HFFc6 (cell line): ENCODE measurements at regions not wholly inside any gene's neighbourhood (a gene's known extent, or its start where the extent isn't known, plus 50 kb on each side); places are given as distances from the start of the nearest gene placed in this dataset.

Source experiments
- DNase-seq: peaks from one replicate; pipeline ENCODE4 v3.0.0-alpha.2; 2018
- H3K27ac Mint-ChIP-seq: 2 replicates; pipeline ENCODE4 v1.8.0; 2020; ENCODE audit warnings: mild to moderate bottlenecking, mixed read lengths
- H3K27me3 Mint-ChIP-seq: 2 replicates; pipeline ENCODE4 v1.8.0; 2021; ENCODE audit warnings: mild to moderate bottlenecking, moderate library complexity, mixed read lengths; ENCODE audit not compliant: insufficient read depth
- H3K36me3 Mint-ChIP-seq: 2 replicates; pipeline ENCODE4 v1.8.0; 2021; ENCODE audit warnings: low read depth, mixed read lengths
- H3K4me1 Mint-ChIP-seq: 2 replicates; pipeline ENCODE4 v1.8.0; 2020; ENCODE audit warnings: low read depth, mixed read lengths
- H3K4me3 Mint-ChIP-seq: 2 replicates; pipeline ENCODE4 v1.8.0; 2020; ENCODE audit warnings: mild to moderate bottlenecking, moderate library complexity, mixed read lengths
- H3K9me3 Mint-ChIP-seq: 2 replicates; pipeline ENCODE4 v1.8.0; 2020; ENCODE audit warnings: mild to moderate bottlenecking, mixed read lengths
- CTCF ChIP-seq: fragments of 200-600 bp; sonication (generic); IDR thresholded peaks from 2 replicates; pipeline ENCODE4 v1.5.0; 2021; ENCODE audit warnings: antibody characterized with exemption, mild to moderate bottlenecking

- no peak overlapping the region for H3K27ac Mint-ChIP-seq
- no peaks in the 10 kb centered on the region for H3K36me3 Mint-ChIP-seq
- no peak for TF ChIP-seq CTCF
- no peak for DNase-seq
- H3K4me1 Mint-ChIP-seq: no peaks in the 10 kb centered on the region
- no peaks in the 10 kb centered on the region; the same call in none of the 2 replicates for H3K9me3 Mint-ChIP-seq
- no peaks in the 10 kb centered on the region for H3K27me3 Mint-ChIP-seq
- H3K4me3 Mint-ChIP-seq: no peak overlapping the region
Measured at GRCh38 chrX:20591246-20591645, 324.5 kb upstream of the RPS6KA3 start.

- Mint-ChIP-seq H3K4me3 (no peak overlapping the region), H3K4me1 (no peaks in the 10 kb centered on the region)
- no peak for DNase-seq
Measured at GRCh38 chrX:20585782-20586181, 319.1 kb upstream of the RPS6KA3 start.

GRCh38 chrX:20571611-20572010, 304.9 kb upstream of the RPS6KA3 start:
- TF ChIP-seq CTCF: no peak
- H3K4me3 Mint-ChIP-seq: no peak overlapping the region

More at GRCh38 chrX:20585782-20586181, 319.1 kb upstream of the RPS6KA3 start:
- Mint-ChIP-seq H3K36me3 (no peaks in the 10 kb centered on the region), H3K27ac (no peak overlapping the region), H3K9me3 (no peaks in the 10 kb centered on the region; the same call in 1 of the 2 replicates), H3K27me3 (no peaks in the 10 kb centered on the region)
- TF ChIP-seq CTCF: no peak

GRCh38 chrX:20567108-20567507, 300.4 kb upstream of the RPS6KA3 start:
- Mint-ChIP-seq H3K27me3 (no peaks in the 10 kb centered on the region; the same call in 1 of the 2 replicates), H3K27ac (no peak overlapping the region), H3K4me3 (no peak overlapping the region), H3K9me3 (no peaks in the 10 kb centered on the region; the same call in 1 of the 2 replicates), H3K4me1 (no peaks in the 10 kb centered on the region), H3K36me3 (no peaks in the 10 kb centered on the region)
- no peak for TF ChIP-seq CTCF
- no peak for DNase-seq

More at GRCh38 chrX:20571611-20572010, 304.9 kb upstream of the RPS6KA3 start:
- no peaks in the 10 kb centered on the region for H3K36me3 Mint-ChIP-seq
- DNase-seq: no peak
- no peaks in the 10 kb centered on the region; the same call in 1 of the 2 replicates for H3K27me3 Mint-ChIP-seq
- no peak overlapping the region for H3K27ac Mint-ChIP-seq
- H3K9me3 Mint-ChIP-seq: no peaks in the 10 kb centered on the region; the same call in none of the 2 replicates
- no peaks in the 10 kb centered on the region for H3K4me1 Mint-ChIP-seq

GRCh38 chrX:20547611-20548051, 280.9 kb upstream of the RPS6KA3 start:
- H3K9me3 Mint-ChIP-seq: peaks cover 6% of the 10 kb centered on the region; the same call in 1 of the 2 replicates
- H3K4me1 Mint-ChIP-seq: no peaks in the 10 kb centered on the region
- DNase-seq: peak; percentile 1
- H3K27ac Mint-ChIP-seq: no peak overlapping the region
- peak overlapping the region; percentile 34; the same call in 1 of the 2 replicates for H3K4me3 Mint-ChIP-seq
- no peak for TF ChIP-seq CTCF
- no peaks in the 10 kb centered on the region for H3K27me3 Mint-ChIP-seq
- H3K36me3 Mint-ChIP-seq: no peaks in the 10 kb centered on the region
